Endothelial cell of umbilical vein (primary cell): ENCODE measurements at regions not wholly inside any gene's neighbourhood (a gene's known extent, or its start where the extent isn't known, plus 50 kb on each side); places are given as distances from the start of the nearest gene placed in this dataset.

Experiments
- BruUV-seq: library from RNA; stranded (reverse); fragments of 400-500 nt; replicated peaks from 2 replicates; lab custom pipeline; 2021; lab: Mats Ljungman, UMichigan
- CTCF ChIA-PET: fragments of 300-600, 350-600 bp; sonication (Branson Sonifier 250); formaldehyde crosslinking; loops from one replicate; lab custom pipeline; 2021; ENCODE audit warnings: antibody characterized with exemption, inconsistent platforms; lab: Charles Lee
- POLR2A ChIA-PET: fragments of 300-600, 350-600 bp; sonication (Branson Sonifier 250); formaldehyde crosslinking; loops from one replicate; lab custom pipeline; 2021; ENCODE audit warnings: antibody characterized with exemption, inconsistent platforms; lab: Charles Lee
- DNase-seq: peaks from one replicate; pipeline ENCODE4 v3.0.0-alpha.2; 2011; ENCODE audit warnings: low read depth, low spot score
- FAIRE-seq: peaks from 2 replicates; lab custom pipeline; 2011; peaks lifted over from hg19 to GRCh38; lab: Jason Lieb, UNC
- H2AFZ ChIP-seq: 2 replicates; pipeline ENCODE4 v1.6.0; 2012; ENCODE audit warnings: low read depth, low read length, control low read depth, inconsistent platforms
- H3K27ac ChIP-seq: 2 replicates; pipeline ENCODE4 v1.5.1; 2011; ENCODE audit warnings: low read depth, mild to moderate bottlenecking, control low read depth, low read length, moderate library complexity; ENCODE audit not compliant: insufficient read depth
- H3K27me3 ChIP-seq, 2 experiments: 2 replicates each; pipeline versions ENCODE4 v1.6.0 to v1.6.1; 2011; ENCODE audit warnings: low read length in 2 of 2, mixed read lengths in 1 of 2; ENCODE audit not compliant: control insufficient read depth in 2 of 2, insufficient read depth in 2 of 2
- H3K36me3 ChIP-seq, 2 experiments: 2 replicates in 1 of 2; 3 replicates in 1 of 2; pipeline ENCODE4 v1.5.1; 2011; ENCODE audit warnings: low read length in 2 of 2, mild to moderate bottlenecking in 1 of 2, moderate library complexity in 1 of 2; ENCODE audit not compliant: control insufficient read depth in 2 of 2, insufficient read depth in 2 of 2; ENCODE audit errors: extremely low read depth in 1 of 2
- H3K4me1 ChIP-seq: 3 replicates; pipeline ENCODE4 v1.5.1; 2011; ENCODE audit warnings: mild to moderate bottlenecking, low read length; ENCODE audit not compliant: control insufficient read depth, insufficient read depth; ENCODE audit errors: extremely low read depth
- H3K4me2 ChIP-seq: 2 replicates; pipeline ENCODE4 v1.6.1; 2011; ENCODE audit warnings: low read length, control low read depth, mixed read lengths; ENCODE audit not compliant: insufficient read depth
- H3K4me3 ChIP-seq, 3 experiments: fragments of 200-600 bp in 1 of 3; sonication (generic), shearing (Covaris generic) in 1 of 3; replicated peaks in 1 of 3; 2 replicates each; pipeline ENCODE4 v1.5.1; 2011 to 2016; ENCODE audit warnings: control low read depth in 3 of 3, low read length in 3 of 3, mild to moderate bottlenecking in 2 of 3, inconsistent platforms in 1 of 3, low read depth in 1 of 3, moderate library complexity in 1 of 3; ENCODE audit not compliant: insufficient read depth in 1 of 3
- H3K79me2 ChIP-seq: 2 replicates; pipeline ENCODE4 v1.6.0; 2012; ENCODE audit warnings: low read length, inconsistent platforms; ENCODE audit not compliant: control insufficient read depth, insufficient read depth
- H3K9ac ChIP-seq: replicated peaks from 2 replicates; pipeline ENCODE3; 2011; ENCODE audit warnings: low read length, control low read depth; ENCODE audit not compliant: insufficient read depth; ENCODE audit errors: extremely low read depth
- H3K9me1 ChIP-seq: replicated peaks from 3 replicates; pipeline ENCODE4 v1.6.0; 2011; ENCODE audit warnings: mild to moderate bottlenecking, low read length; ENCODE audit not compliant: control insufficient read depth, insufficient read depth; ENCODE audit errors: extremely low read depth
- H3K9me3 ChIP-seq: replicated peaks from 2 replicates; pipeline ENCODE4 v1.5.1; 2012; ENCODE audit warnings: low read length, inconsistent platforms; ENCODE audit not compliant: control insufficient read depth, insufficient read depth
- H4K20me1 ChIP-seq: replicated peaks from 2 replicates; pipeline ENCODE3; 2011; ENCODE audit warnings: mild to moderate bottlenecking, low read length; ENCODE audit not compliant: control insufficient read depth, insufficient read depth; ENCODE audit errors: extremely low read depth
- EZH2 ChIP-seq: IDR thresholded peaks from 2 replicates; pipeline ENCODE4 v1.6.1; 2012; ENCODE audit warnings: borderline replicate concordance, low read depth, mild to moderate bottlenecking, moderate library complexity, low read length, inconsistent platforms; ENCODE audit not compliant: severe bottlenecking
- FOS ChIP-seq: IDR thresholded peaks from 2 replicates; pipeline ENCODE4 v1.6.1; 2011; ENCODE audit warnings: mild to moderate bottlenecking, low read length, moderate library complexity, borderline replicate concordance; ENCODE audit not compliant: insufficient read depth
- GATA2 ChIP-seq: IDR thresholded peaks from 2 replicates; pipeline ENCODE4 v1.7.0; 2011; ENCODE audit warnings: low read depth, mild to moderate bottlenecking, moderate library complexity, mixed read lengths, low read length; ENCODE audit not compliant: insufficient read length, insufficient read depth
- JUN ChIP-seq: IDR thresholded peaks from 2 replicates; pipeline ENCODE4 v1.6.1; 2011; ENCODE audit warnings: borderline replicate concordance, low read depth; ENCODE audit not compliant: insufficient read length, insufficient read depth
- MYC ChIP-seq: IDR thresholded peaks from one replicate; pipeline ENCODE4 v1.6.1; 2011; ENCODE audit warnings: mild to moderate bottlenecking, low read depth, low read length
- POLR2A ChIP-seq: IDR thresholded peaks from 2 replicates; pipeline ENCODE4 v1.6.1; 2012; ENCODE audit warnings: low read depth, mild to moderate bottlenecking, control low read depth, low read length
- POLR2AphosphoS5 ChIP-seq: IDR thresholded peaks from 2 replicates; pipeline ENCODE4 v1.6.1; 2012; ENCODE audit warnings: low read depth, mild to moderate bottlenecking, control low read depth, low read length, moderate library complexity; ENCODE audit not compliant: insufficient read depth
- dilution Hi-C: fragments of 300-500 bp; cut with MboI; formaldehyde crosslinking; loops from one replicate; pipeline ENCODE4 v1.15.0; 2019; ENCODE audit warnings: low sequenced_read_pairs; ENCODE audit not compliant: extremely low pct_ligation_motif_present
- intact Hi-C: fragments of 100-400 bp; cut with micrococcal nuclease; formaldehyde crosslinking; loops from one replicate; pipeline ENCODE4 v1.10.0; 2022
- TF ChIP-seq, protein P1 (sequence below): IDR thresholded peaks from 2 replicates; pipeline ENCODE4 v1.6.1; 2011; ENCODE audit not compliant: insufficient read depth, insufficient read length
- TF ChIP-seq, protein P2 (sequence below), 2 donors: IDR thresholded peaks; 1 replicate in 1 of 2; 2 replicates in 1 of 2; pipeline ENCODE4 v1.5.1; 2011; ENCODE audit warnings: low read length in 2 of 2, mild to moderate bottlenecking in 2 of 2, moderate library complexity in 2 of 2, control low read depth in 1 of 2, inconsistent platforms in 1 of 2, low read depth in 1 of 2; ENCODE audit not compliant: insufficient read depth in 1 of 2; ENCODE audit errors: extremely low read depth in 1 of 2

DNA sequence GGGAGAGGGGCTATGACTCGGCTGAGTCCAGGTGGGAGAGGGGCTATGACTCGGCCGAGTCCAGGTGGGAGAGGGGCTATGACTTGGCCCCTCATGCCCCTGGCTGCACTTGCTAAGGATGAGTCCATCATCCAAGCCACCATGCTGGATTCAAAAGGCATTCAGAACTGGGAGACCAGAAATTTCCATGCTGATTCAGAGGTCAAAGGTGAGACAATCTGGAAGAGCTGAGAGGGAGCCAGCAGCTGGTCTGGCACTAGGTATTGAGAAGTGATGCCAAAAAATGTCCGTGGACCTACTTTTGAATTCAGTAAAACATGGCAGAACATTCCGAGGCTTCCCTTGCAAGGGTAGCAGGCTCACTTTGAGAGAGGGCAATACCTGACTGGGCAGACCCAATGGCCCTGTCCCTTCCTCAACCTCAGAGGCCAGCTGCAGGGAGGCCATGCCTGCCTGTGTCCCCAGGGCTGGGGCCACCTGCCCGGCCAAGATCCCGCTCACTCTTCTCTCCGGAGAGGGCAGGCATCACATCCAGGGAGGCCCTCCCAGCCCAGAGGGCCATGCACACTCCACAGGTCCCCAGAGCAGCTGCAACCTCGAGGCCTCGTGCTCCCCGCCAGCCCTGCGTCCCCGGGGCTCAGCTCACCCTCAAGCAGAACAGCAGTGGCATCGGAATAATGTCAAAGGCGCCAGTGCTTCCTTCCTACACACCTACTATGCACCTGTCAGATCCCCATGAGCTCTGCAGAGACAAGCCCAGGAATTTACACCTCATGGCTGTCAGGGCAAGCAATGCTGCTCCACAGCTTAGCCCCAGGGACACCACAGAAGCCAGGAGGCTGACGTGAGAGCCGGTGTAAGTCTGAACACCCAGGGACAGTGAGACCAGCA, 80.2 kb upstream of the GPC1 start:
- Histone ChIP-seq H4K20me1 (no peaks in the 10 kb centered on the region), H3K4me2 (no peak overlapping the region), H3K27me3 (no peaks in the 10 kb centered on the region), H3K36me3 (no peaks in the 10 kb centered on the region), H2AFZ (no peak overlapping the region), H3K9ac (no peak overlapping the region), H3K79me2 (no peaks in the 10 kb centered on the region), H3K4me1 (no peaks in the 10 kb centered on the region), H3K27ac (no peak overlapping the region), H3K4me3 (no peak overlapping the region), H3K9me3 (no peaks in the 10 kb centered on the region), H3K9me1 (no peaks in the 10 kb centered on the region)
- CTCF ChIA-PET: no interaction called here
- POLR2A ChIA-PET: no interaction called here
- intact Hi-C loops (no loop called here), dilution Hi-C loops (no loop called here)
- DNase-seq (no peak), FAIRE-seq (no peak)
- TF ChIP-seq POLR2A: no peak
- TF ChIP-seq MYC: no peak
- no peak for TF ChIP-seq EZH2
- TF ChIP-seq, protein P1, sequence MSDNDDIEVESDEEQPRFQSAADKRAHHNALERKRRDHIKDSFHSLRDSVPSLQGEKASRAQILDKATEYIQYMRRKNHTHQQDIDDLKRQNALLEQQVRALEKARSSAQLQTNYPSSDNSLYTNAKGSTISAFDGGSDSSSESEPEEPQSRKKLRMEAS: no peak
- TF ChIP-seq FOS: no peak
- no peak for TF ChIP-seq GATA2
- TF ChIP-seq POLR2AphosphoS5: no peak
- TF ChIP-seq, protein P2, sequence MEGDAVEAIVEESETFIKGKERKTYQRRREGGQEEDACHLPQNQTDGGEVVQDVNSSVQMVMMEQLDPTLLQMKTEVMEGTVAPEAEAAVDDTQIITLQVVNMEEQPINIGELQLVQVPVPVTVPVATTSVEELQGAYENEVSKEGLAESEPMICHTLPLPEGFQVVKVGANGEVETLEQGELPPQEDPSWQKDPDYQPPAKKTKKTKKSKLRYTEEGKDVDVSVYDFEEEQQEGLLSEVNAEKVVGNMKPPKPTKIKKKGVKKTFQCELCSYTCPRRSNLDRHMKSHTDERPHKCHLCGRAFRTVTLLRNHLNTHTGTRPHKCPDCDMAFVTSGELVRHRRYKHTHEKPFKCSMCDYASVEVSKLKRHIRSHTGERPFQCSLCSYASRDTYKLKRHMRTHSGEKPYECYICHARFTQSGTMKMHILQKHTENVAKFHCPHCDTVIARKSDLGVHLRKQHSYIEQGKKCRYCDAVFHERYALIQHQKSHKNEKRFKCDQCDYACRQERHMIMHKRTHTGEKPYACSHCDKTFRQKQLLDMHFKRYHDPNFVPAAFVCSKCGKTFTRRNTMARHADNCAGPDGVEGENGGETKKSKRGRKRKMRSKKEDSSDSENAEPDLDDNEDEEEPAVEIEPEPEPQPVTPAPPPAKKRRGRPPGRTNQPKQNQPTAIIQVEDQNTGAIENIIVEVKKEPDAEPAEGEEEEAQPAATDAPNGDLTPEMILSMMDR (IDR thresholded peaks at IDR 0.05; ENCODE audit: extremely low read depth in 1 of 2, insufficient read depth in 1 of 2, low read depth in 1 of 2, low read length in 2 of 2): no peak
- TF ChIP-seq JUN: no peak
- no TSS peak for BruUV-seq
